GM23248 (cell line): ENCODE measurements at regions not wholly inside any gene's neighbourhood (a gene's known extent, or its start where the extent isn't known, plus 50 kb on each side); places are given as distances from the start of the nearest gene placed in this dataset.

Experiments
- EZH2 ChIP-seq: fragments of 200-600 bp; sonication (generic); IDR thresholded peaks from 2 replicates; pipeline ENCODE4 v1.6.1; 2018; ENCODE audit warnings: antibody characterized with exemption, mild to moderate bottlenecking; ENCODE audit not compliant: insufficient read depth, poor library complexity, severe bottlenecking
- EZH2phosphoT487 ChIP-seq: fragments of 200-600 bp; sonication (generic); IDR thresholded peaks from 2 replicates; pipeline ENCODE4 v1.6.1; 2018; ENCODE audit warnings: antibody characterized with exemption, moderate library complexity, mild to moderate bottlenecking, low read depth; ENCODE audit not compliant: insufficient read depth

DNA sequence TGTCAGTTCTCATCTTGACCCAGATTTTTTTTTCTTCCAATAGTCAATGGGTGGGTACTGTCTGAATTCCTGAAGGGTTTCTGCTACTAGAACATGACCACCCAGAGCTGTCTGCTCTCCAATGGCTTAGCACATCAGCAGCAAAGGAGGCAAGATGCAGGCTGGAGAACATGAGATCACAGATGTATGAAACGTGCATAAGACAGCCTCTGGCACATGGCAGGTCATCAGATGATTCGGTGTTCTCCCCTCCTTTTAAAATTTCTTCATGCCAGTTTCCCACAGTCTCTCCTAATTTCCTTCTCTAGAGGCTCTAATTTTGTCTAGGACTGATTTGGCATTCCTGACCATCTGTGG lies 359.3 kb upstream of the TNP1 start:
- TF ChIP-seq EZH2phosphoT487 = no peak
- no peak for TF ChIP-seq EZH2
